HepG2 (cell line): ENCODE measurements at regions not wholly inside any gene's neighbourhood (a gene's known extent, or its start where the extent isn't known, plus 50 kb on each side); places are given as distances from the start of the nearest gene placed in this dataset.

Experiments used
- ASH2L ChIP-seq: fragments of 300-600, 200-600 bp; sonication (generic); IDR thresholded peaks from 2 replicates; pipeline ENCODE4 v1.7.0; 2017; ENCODE audit warnings: low read depth, mild to moderate bottlenecking, moderate library complexity, mixed read lengths, low read length; ENCODE audit not compliant: insufficient read length
- CHCHD3 ChIP-seq: sonication (generic); formaldehyde crosslinking; IDR thresholded peaks from 2 replicates; pipeline ENCODE4 v1.8.0; 2022; ENCODE audit warnings: mild to moderate bottlenecking, missing genetic modification reagents, moderate library complexity
- NFIC ChIP-seq: IDR thresholded peaks from 2 replicates; pipeline ENCODE4 v1.6.1; 2012; ENCODE audit warnings: mild to moderate bottlenecking, low read length, inconsistent platforms
- POLR2A ChIP-seq, 2 experiments: IDR thresholded peaks; 2 replicates each; pipeline ENCODE4 v1.6.1; 2011; ENCODE audit warnings: low read depth in 2 of 2, low read length in 2 of 2, mild to moderate bottlenecking in 1 of 2, moderate library complexity in 1 of 2; ENCODE audit not compliant: insufficient read depth in 1 of 2
- RFX5 ChIP-seq: IDR thresholded peaks from 2 replicates; pipeline ENCODE4 v1.6.1; 2011; ENCODE audit warnings: low read depth, low read length, improper control_type of control experiment
- RXRA ChIP-seq: sonication (generic); formaldehyde crosslinking; IDR thresholded peaks from 2 replicates; pipeline ENCODE4 v1.5.1; 2020; ENCODE audit warnings: missing genetic modification reagents
- ZC3H13 ChIP-seq: sonication (generic); formaldehyde crosslinking; IDR thresholded peaks from 2 replicates; pipeline ENCODE4 v1.8.1; 2023; ENCODE audit warnings: mild to moderate bottlenecking, missing genetic modification reagents, moderate library complexity
- ZNF383 ChIP-seq: sonication (generic); formaldehyde crosslinking; IDR thresholded peaks from 2 replicates; pipeline ENCODE4 v1.4.0; 2020; ENCODE audit warnings: missing genetic modification reagents, mild to moderate bottlenecking, borderline replicate concordance
- TF ChIP-seq, protein P1 (sequence below): sonication (generic); formaldehyde crosslinking; IDR thresholded peaks from 2 replicates; pipeline ENCODE4 v1.8.1; 2023; ENCODE audit warnings: missing genetic modification reagents, mild to moderate bottlenecking, borderline replicate concordance
- TF ChIP-seq, protein P2 (sequence below): IDR thresholded peaks from 2 replicates; pipeline ENCODE4 v1.6.1; 2016; ENCODE audit warnings: missing biosample characterization, missing genetic modification reagents, low read depth
- TF ChIP-seq, protein P3 (sequence below): sonication (generic); formaldehyde crosslinking; IDR thresholded peaks from 2 replicates; pipeline ENCODE4 v1.8.0; 2022; ENCODE audit warnings: missing genetic modification reagents, mild to moderate bottlenecking, borderline replicate concordance

DNA sequence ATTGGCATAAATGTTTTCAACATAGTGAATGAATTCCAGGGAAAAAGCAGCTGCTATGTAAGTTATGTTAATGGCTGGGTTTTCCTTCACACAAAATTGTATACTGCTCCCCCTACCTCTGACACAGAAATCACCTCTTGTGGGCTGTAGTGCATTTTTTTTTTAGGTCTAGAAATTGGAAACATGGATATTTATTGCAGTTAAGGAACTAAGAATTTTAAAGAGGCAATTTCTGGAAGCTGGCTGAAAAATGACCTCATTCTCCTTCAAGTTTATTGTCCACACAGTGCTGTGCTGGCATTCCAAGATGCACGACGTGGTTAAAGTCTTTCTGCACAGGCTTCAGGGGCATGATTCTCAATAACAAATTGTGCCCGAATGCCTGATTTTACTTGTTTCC lies 1424.2 kb downstream of the MRPL39 start:
- TF ChIP-seq RFX5 (no peak), NFIC (no peak), ASH2L (no peak), POLR2A (IDR thresholded peaks at IDR 0.05; ENCODE audit: insufficient read depth in 1 of 2, low read depth in 2 of 2, low read length in 2 of 2) (no peak), CHCHD3 (CRISPR knock-in tag) (no peak), RXRA (CRISPR knock-in tag) (no peak), ZC3H13 (CRISPR knock-in tag) (no peak), ZNF383 (CRISPR knock-in tag) (no peak)
- TF ChIP-seq, protein P1, sequence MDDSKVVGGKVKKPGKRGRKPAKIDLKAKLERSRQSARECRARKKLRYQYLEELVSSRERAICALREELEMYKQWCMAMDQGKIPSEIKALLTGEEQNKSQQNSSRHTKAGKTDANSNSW (CRISPR knock-in tag), result no peak
- TF ChIP-seq, protein P2, sequence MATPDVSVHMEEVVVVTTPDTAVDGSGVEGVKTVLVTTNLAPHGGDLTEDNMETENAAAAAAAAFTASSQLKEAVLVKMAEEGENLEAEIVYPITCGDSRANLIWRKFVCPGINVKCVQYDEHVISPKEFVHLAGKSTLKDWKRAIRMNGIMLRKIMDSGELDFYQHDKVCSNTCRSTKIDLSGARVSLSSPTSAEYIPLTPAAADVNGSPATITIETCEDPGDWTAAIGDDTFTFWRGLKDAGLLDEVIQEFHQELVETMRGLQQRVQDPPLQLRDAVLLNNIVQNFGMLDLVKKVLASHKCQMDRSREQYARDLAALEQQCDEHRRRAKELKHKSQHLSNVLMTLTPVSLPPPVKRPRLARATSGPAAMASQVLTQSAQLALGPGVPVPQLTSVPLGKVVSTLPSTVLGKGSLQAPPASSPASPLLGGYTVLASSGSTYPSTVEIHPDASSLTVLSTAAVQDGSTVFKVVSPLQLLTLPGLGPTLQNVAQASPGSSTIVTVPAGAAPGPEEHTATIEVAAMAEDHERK (CRISPR knock-in tag), result no peak
- TF ChIP-seq, protein P3, sequence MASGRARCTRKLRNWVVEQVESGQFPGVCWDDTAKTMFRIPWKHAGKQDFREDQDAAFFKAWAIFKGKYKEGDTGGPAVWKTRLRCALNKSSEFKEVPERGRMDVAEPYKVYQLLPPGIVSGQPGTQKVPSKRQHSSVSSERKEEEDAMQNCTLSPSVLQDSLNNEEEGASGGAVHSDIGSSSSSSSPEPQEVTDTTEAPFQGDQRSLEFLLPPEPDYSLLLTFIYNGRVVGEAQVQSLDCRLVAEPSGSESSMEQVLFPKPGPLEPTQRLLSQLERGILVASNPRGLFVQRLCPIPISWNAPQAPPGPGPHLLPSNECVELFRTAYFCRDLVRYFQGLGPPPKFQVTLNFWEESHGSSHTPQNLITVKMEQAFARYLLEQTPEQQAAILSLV (CRISPR knock-in tag), result no peak
